ENCODE measurements at regions not wholly inside any gene's neighbourhood (a gene's known extent, or its start where the extent isn't known, plus 50 kb on each side); places are given as distances from the start of the nearest gene placed in this dataset.

- TF ChIP-seq CTCF (IDR thresholded peaks at IDR 0.05) (no peak), EP300 (IDR thresholded peaks at IDR 0.05) (no peak), POLR2A (IDR thresholded peaks at IDR 0.05) (no peak)
These were observed 68.5 kb upstream of the SGO1 start for GRCh38 chr3:20254268-20255117.
